NCI-H526 treated with DMSO at 0.1 percent for 48 hours (cell line): ENCODE measurements at regions not wholly inside any gene's neighbourhood (a gene's known extent, or its start where the extent isn't known, plus 50 kb on each side); places are given as distances from the start of the nearest gene placed in this dataset.

Experiments
- DNase-seq: peaks from one replicate; lab custom pipeline; 2025; lab: John Stamatoyannopoulos, UW

DNA sequence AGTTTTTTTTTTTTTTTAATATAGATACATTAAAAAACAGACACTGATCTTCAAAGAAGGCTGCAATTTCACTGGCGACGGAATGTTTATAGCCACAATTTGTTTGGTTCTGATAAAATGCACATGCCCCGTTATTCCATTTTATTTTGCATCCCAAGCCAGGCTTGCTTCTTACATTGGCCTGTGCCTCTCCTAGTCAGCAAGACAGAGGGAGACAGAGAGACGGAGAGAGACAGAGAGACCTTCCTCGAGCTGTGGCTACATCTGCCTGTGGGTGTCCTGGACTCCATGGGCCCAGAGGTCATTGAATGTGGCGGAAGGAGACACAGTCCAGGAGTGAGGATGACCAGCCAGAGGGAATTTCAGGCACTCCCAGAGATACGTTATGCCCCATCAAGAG, 926.6 kb downstream of the VRK1 start:
- no peak for DNase-seq

DNA sequence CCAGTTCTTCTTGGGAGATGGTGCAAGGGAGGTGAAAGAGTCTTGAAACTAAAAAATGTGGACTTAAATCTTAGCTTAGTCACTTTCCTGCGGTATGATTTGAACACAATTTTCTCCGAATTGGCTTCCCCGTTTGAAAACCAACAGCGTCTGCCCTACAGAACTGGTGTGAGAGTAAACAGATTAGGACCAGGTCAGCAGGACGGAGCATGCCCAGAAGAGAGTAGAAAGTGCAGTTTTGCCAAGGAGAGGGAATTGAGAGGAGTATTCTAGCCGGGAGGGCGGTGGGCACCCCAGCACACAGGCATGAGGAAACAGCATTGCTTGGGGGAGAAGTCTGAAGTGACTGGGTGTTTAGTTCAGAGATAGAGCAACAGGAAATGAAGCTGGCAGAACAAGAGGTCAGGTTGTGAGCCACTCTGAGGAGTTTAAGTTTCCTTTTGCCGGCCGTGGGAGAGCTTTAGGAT, 927.1 kb downstream of the VRK1 start:
- DNase-seq, result no peak

DNA sequence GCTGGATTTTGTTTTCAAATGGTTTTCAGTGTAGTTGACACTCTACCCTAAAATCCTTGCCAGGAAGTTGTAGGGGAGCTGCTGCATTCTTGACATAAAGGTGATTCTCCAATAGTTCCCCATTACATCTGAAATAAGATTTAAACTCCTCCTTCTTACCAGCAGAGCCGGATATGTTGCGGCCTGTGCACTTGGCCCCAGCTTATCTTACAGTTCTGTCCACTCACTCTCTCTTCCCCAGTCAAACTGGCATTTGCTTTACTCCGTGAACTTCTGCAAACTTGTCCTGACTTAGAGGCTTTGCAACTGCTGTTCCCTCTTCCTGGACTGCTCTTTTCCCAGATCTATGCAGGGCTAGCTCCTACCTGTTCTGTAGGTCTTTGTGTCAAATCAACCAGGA, 929.5 kb downstream of the VRK1 start:
- DNase-seq, result no peak

DNA sequence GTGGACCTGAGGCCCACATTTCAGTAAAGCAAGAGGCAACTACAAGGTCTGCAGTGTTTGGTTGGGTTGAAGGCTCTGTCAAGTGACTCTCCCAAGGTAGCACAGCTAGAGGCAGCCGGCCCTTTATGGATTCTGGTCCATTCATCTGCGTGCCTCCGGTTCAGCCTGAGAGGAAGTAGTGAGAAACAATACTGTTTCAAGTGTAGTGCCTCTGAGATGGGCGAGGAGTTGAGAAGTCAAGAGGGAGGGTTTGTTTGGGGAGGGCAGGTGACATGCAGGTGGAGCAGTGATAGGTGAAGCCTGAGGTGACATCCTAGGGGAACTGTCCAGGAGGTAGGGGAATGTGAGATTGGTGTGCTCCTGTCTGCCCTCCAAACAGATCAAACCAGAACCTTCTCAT, 933.5 kb downstream of the VRK1 start:
- no peak for DNase-seq

DNA sequence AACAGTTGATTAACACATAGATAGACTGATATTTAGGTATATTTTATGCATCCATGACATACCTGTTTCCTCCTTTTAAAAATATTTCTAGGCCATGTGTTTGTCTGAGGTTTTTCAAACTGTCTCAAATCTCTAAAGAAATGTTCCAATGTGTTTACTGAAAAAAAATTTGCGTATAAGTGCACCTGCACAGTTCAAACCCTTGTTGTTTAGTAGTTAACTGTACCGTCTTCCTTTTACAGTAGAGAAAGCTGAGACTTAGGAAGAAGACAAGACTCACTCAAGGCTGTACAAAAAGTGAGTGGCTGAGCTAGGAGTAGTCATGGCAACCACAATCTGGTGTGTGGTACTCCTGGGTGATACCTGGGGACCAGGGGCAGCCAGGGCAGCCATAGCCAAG, 934.6 kb downstream of the VRK1 start:
- DNase-seq, result no peak

DNA sequence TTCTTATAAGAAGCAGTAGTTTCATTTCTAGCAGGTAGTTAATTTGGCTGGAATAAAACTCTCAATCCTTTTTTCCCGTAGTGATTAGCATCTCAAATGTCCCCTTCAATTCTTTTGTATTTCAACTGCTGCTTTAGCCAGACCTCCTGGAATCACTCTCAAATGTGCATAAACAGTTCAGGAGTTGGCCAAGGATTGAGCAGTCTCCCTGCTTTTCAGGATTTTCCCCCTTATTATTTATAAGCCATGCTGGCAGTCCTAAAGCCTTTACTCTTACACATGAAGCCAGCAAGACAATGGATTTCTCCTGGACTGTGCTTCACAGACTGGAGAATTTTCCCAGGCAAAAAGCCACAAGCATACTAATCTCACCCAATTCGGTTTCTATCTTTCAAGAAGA, 950.1 kb downstream of the VRK1 start:
- DNase-seq, result no peak

DNA sequence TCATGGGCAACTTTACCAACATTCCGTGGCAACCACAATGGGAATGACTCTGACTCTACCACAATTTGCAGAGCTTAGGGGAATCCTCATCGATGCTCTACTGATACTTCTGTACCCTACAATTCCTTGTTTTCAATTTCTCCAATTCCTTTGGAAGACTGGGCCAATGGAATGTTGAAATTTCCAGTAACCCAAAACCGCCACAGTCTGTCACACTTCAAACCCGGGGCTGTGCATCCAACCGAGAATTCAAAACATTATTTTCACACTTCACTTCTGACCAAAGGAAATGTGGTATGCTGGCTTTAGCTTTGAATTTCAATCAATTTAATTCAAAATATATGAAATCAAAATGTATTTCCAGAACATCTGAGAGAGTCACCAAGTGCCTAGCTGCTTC, 951.4 kb downstream of the VRK1 start:
- DNase-seq, result no peak

DNA sequence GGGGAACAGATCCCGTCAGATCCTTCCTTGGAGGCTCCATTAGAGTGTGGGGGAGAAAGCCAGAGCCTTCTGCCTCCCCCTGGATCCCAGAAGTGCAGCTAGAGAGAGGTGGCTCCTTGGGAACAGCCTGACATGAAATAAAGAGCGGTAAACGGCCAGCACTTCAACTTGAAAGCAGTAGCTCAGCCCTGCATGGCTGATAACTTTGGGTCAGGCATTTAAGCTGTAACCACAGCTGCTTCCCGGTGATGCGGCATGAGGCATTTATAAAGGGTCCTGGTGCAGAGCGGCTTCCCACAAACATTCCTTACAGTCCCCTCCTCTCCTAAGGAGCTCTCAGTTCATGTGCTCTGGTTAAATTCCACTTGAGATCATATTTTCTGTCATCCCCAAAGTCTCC, 960.3 kb downstream of the VRK1 start:
- DNase-seq, result no peak

DNA sequence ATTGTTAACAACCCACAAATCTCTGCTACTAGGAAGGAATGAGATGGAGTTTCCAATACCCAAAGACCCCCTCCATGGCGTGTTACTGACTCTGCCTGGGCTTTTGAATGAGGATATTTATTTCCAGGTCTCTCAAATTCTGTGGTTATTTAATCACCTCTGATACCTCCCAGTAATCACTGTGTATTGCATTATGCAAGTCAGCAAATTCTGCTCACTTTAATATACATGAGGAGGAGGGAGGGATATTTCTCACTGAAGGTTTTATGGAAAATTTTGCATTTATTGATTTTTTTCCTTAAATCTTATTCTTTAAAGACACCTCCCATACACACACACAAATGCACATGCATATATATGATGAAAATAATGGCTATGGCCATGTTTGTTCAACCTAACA, 962.9 kb downstream of the VRK1 start:
- no peak for DNase-seq

DNA sequence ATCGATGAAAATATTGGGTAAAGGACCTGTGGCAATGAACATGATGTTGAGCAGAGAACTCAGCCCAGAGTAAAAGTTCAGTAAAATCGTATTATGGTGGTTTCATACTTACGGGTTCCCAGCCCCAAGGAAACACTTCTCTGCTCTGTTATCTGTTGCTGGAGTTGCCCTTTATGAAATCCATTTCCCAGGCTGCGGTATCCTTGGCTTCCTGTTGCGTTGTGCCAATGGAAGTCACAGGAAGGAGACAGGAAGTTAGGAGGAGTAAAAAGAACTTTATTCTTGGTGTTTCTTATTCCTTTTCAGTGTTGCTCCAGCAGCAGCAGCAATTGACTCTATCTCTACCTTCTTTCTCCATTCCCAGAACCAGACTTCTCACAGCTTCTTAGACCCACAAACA, 965.2 kb downstream of the VRK1 start:
- DNase-seq, result no peak

DNA sequence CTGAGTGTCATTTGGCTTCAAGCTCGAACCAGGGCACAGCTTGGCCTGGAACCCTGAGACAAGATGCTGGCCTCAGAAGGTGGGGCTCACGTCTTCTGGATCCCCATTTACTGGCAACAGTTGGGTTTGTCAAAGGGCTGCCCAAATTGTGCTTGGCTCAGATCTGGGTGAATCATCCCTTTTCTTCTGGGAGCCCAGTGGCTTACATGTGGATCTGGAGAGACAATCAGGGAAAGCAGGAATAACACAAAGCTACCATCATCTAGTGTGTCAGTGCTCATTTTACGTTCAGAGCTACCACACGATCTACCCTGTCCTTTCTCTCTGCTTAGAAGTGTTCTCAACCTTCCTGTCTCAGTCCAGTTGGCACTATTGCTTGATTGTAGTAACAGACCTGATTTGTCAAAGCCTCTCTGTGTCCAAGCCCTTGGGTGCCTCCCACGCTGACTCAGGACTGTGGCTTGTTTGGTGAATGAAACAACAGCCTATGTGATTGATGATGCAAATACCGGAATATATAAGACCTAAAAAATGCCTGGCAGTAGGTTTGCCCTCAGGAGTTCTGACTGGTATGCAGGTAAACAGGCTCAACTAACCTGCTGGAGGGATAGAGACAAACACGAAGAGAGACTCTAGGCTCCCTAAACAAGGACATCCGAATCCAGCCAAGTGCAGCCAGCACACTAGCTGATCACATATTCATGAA, 974.3 kb downstream of the VRK1 start:
- no peak for DNase-seq

DNA sequence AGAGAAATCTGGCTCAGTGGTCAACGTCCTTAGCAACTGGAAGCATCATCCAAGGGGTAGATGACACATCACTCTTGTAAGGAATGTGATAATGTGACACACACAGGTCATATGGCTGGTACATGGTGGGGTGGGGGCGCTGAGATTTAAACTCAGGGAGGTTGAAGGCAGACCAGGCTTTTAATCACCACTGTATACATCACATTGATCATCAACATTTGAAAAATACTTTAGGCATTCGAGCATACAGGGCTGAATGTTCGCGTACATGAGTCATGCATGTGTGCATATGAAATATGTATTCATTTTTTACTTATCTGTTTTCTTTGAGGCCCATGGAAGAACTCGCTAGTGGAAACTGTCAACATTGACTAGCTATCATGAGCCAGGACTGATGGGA, 976.4 kb downstream of the VRK1 start:
- DNase-seq, result no peak

DNA sequence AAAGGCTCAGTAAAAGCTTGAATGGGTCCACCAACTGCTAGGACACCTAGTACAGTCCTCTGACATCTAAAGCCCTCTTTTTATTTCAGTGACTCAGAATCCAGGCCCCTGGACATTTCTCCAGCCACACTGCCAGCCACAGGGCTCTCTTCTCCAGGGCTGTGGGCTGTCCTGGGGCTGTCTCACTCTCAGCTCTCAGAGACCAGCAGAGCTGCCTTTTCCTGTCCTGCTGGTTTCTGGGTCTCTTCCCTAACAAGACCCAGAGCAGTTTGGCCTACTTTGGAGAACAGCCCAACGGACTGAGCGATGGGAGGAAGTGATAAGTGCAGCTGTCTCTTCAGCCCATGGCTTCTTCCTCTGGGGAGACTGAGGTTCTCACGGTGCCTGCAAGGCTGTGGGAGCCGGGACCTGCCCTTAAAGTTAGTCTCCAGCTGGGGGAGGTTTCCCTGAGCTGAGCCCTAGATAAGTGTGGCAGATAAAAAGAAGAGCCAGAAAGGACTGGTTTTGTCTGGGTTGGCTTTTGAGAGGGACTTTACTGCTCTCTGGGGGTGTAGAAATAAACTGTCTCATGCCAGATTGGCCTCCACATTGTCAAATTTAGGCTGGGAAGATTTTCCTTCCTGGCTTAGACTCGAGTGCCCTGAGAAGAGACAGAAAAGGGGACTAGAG, 979.8 kb downstream of the VRK1 start:
- no peak for DNase-seq

DNA sequence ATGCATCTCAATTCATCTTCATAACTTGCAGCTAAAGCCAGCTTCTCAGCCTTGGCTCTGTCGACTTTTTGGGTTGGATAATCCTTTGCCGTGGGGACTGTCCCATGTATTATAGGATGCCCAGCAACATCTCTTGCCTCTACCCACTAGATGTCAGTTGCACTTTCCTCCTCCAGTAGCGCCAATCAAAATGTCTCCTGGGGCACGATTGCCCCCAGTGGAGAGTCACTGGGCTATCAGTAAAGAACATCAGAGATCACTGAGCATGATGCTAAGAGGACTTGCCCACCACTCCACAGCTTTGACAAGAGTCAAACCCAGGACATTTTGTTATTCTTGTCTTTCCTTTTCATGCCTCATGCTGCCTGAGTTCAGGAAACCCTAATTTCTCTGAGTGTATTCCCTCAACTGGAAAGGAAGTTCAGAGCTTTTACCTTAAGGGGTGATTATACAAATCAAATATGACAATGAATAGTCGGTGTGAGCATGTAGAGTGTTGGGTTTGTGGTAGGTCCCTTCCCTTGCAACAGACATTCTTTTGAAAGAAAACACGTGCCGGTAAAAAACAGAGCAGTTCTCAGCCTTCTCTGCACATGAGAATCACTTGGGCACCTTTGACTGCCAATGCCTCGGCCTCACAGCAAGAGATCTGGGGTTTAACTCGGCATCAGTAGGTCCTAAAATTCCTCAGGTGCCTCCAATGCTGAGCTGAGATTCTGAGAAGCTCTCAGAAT, 980.6 kb downstream of the VRK1 start:
- no peak for DNase-seq

DNA sequence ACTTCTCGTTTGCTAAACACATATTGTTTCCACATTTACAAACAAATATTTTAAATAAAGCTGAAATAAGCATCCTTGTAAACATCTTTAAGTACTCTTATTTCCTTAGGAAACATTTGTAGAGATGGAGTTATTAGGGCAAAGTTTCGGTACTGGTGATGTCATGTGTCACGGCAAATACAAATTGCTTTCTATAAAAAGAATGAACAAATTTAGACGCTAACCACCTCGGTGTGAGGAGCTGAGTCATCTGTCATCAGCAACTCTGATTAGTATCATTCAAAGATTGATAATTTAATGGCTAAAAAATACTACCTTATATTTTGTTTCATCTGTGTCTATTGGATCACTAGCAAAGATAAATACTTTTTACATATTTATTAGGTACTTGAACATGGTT, 982.0 kb downstream of the VRK1 start:
- DNase-seq, result no peak

DNA sequence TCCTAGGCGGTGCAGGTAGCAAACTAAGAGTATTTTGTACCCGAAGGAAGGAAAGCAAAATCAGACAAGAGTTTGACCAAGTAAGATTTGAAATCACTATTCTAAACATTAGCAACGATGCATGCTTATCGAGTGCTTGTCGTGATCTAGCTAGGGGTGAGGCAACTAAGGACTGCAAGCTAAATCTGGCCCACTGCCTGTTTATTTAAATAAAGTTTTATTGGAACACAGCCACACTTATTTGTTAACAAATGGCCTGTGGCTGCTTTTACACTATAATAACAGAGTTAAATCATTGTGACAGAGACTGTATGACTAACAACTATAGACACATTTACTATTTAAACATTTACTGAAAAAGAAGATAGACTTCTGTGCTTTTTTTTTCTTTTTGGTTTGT, 983.6 kb downstream of the VRK1 start:
- DNase-seq, result no peak

DNA sequence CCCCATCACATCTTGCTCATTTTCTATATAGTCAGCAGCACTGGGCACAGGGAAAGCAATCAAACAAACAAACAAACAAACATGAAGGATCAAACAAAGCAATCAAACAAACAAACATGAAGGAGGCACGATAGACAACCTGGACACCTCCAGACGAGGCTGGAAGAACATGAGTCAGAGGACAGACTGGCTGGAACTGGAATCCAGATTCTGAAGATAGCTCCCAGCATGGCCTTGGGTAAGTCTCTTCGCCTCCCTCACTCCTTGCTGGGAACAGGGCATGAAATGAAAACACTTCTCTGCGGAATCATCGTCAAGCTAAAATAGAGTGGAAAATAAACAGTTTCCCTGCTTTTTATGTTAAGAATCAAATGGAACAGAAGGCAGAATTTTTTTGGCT, 984.8 kb downstream of the VRK1 start:
- DNase-seq, result no peak

DNA sequence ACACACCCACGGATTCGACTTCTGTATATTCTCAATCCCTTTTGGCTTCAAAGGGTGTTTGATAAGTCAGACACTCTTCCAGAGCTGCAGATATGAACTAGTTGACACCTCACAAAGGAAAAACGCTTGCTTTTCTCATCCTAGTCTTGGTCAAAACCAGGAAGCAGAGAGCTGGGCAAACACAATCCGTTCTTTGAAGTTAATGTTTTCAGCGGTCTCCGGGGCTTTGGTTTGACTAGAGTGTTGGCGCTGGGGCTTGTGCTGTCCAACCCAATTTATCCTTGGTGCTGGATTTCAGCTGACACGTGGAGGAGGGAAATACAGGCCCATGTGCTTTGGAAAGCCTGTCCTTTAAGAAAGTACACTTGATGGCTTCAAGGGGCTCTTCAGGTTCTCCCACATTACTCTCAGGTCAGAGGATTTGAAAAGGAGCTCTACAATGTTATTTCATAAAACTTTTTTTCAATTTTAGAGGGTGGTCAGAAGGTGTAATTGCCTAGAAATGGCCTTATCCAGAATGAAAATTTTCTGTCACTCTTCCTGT, 985.8 kb downstream of the VRK1 start:
- DNase-seq, result no peak

DNA sequence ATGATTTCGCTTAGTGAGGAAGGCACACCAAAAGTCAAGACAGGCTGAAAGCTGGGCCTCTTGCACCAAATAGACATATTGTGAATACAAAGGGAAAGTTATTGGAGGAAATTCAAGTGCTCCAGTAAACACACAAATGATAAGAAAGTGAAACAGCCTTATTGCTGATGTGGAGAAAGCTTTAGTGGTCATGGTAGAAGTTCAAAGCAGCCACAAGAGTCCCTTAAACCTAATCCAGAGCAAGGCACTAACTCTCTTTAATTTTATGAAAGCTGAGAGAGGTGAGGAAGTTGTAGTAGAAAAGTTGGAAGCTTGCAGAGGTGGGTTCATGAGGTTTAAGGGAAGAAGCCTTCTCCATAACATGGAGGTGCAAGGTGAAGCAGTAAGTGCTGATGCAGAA, 988.3 kb downstream of the VRK1 start:
- DNase-seq, result no peak

DNA sequence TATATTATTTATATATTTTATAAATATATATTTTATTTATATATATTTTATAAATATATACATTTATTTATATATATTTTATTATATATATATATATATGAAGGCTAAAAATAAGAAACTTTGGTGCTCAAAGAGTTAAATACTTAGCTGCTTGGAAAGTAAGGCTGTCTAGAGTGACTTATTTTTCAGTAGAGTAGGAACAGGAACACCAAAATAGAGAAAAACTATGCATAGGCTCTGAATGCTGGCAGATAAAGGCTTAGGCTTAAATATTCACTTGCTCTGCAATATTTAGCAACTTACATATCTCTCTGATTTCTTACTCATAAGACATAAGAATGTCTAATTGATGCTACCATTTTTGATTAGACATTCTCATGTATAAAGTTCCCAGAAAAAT, 991.2 kb downstream of the VRK1 start:
- DNase-seq, result no peak

DNA sequence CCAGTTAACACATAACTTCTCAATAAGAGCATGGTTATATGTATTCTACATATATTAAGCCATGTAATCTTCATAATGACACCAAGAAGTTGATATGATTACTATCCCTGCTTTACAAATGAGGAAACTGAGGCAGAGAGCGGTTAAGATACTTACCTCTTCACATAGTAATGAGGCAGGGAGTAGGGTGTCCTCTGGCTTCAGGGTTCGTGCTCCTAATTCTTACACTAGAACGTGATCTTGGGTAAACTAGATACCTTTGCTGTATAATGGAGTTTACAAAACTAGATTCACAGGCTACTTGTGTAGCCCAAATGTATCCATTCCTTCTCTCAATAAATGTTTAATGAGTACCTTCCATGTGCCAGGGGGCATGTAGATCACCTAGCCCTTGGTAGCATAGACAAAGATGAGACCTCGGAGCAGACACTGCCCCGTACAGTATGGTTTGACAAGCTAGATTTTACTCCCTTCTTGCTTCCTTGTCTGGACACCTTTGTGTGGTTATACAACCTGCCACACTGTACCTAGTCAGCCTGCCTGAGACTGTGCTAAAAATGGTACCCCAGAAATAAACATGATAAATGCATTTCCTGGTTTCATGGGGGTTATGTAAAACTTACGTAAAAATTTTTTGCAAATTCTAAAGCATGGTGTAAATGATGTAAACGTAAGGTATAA, 991.8 kb downstream of the VRK1 start:
- no peak for DNase-seq

DNA sequence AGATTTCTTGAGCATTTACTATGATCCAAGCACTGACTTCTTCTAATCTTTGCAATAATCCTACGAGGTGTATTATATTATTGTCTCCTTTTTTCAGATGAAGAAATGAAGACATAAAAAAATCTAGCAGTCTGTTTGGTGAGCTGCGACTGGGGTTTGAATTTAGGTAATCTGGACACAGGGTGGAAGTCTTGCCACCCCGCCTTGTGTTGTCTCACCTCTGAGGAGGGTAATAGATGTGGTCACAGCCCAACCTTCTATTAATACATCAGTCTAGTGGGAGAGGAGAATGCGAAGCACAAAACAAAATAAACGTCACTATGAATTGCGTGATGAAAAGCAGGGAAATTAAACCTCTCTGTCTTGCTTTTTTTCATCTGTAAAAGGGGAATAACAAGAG, 993.9 kb downstream of the VRK1 start:
- no peak for DNase-seq

DNA sequence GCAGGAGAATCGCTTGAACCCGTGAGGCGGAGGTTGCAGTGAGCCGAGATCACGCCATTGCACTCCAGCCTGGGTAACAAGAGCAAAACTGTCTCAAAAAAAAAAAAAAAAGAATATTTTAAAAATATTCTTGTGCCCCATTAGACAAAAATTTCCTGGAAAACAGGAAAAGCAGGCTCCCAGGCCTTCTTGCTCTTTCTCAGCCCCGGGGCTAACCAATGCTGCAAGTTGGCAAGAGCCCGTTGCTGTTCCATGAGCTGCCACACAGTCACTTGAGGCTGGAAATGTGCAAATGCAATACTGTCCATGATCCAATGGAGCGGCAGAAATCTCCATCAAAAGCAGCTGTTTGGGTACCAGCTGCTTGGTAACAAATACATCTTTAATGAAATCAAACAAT, 994.7 kb downstream of the VRK1 start:
- DNase-seq, result no peak
